T-helper 2 cell treated with Interferon-gamma antibody and Interleukin-4, amounts not matched to agents 100 ng/mL and 5 ng/mL, for 36 hours (primary cell): ENCODE measurements at regions not wholly inside any gene's neighbourhood (a gene's known extent, or its start where the extent isn't known, plus 50 kb on each side); places are given as distances from the start of the nearest gene placed in this dataset.
"Not testable (repeated sequence)": the region's sequence is repeated elsewhere in the genome, so short reads cannot be mapped to it uniquely, and the experiment has no call there.

Source experiments
- intact Hi-C: fragments of 100-400 bp; cut with micrococcal nuclease; formaldehyde crosslinking; loops from one replicate; pipeline ENCODE4 v1.15.1; 2023

DNA sequence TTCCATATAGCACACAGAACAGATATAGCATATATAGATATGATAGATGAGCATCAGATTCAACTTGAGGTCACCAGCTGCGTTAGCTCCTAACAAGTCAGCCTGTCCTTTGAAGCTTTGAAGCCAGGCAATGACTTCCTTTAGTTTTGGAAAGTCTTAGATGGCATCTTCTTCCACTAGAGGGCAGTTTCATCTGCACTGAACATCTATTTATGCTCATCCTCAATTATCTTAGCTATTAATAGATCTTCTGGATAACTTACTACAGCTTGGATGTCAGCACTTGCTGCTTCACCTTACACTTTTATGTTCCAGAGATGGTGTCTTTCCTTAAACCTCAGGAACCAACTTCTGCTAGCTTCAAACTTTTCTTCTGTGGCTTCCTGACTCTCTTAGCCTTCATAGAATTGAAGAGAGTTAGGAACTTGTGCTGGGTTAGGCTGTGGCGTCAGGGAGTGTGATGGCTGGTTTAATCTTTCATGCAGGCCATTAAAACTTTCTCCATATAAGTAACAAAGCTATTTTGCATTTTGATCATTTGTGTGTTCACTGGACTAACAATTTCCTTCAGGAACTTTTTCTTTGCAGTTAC is 1401.4 kb downstream of the EFNA5 start:
- intact Hi-C loops = no loop called here

DNA sequence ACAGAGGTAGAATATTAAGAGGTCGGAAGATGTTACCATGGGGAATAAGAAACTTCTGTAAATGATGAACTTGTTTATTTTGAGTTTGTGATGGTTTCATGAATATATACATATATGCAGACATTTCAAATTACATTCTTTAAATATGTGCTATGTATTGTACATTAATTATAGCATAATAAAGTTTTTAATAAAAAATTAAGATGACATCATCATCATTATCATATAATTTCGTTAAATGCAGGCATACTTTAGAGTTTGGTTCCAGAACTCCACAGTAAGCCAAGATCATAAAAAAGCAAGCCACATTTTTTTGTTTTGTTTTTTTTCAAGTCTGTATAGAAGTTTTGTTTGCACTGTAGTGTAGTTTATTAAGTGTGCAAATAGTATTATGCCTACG is 1403.5 kb downstream of the EFNA5 start:
- intact Hi-C loops = no loop called here

DNA sequence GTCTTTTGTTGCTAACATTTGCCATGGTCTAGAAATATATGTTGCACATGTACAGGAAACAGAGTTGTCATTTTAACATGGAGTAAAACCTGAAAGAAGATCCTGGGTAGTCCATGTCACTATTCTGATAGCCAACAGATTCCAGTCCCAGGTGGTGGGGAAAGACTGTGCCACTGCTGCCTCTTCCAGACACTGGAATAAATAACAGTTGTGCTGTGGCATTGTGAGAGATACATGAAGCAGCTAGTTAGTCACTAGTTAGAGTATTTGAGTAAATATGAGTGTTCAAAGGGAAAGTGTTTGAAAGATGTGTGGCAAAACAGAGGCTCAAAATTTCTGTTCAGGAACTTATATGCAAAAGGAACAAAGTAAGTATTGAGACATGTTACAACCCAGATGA is 1408.3 kb downstream of the EFNA5 start:
- intact Hi-C loops = no loop called here

DNA sequence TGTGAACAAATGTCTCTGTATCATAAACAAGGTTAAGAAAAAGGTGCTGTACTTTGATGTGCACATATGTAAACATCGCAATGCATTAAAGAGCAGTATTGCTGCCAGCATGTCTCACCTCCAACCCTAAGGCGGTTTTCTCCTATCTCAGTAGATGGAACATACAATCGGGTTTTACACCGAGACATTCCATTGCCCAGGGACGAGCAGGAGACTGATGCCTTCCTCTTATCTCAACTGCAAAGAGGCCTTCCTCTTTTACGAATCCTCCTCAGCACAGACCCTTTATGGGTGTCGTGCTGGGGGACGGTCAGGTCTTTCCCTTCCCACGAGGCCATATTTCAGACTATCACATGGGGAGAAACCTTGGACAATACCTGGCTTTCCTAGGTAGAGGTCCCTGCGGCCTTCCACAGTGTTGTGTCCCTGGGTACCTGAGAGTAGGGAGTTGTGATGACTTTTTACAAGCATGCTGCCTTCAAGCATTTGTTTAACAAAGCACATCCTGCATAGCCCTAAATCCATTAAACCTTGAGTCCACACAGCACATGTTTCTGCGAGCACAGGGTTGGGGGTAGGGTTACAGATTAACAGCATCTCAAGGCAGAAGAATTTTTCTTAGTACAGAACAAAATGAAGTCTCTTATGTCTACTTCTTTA is 1411.2 kb downstream of the EFNA5 start:
- intact Hi-C loops = not testable (repeated sequence)

DNA sequence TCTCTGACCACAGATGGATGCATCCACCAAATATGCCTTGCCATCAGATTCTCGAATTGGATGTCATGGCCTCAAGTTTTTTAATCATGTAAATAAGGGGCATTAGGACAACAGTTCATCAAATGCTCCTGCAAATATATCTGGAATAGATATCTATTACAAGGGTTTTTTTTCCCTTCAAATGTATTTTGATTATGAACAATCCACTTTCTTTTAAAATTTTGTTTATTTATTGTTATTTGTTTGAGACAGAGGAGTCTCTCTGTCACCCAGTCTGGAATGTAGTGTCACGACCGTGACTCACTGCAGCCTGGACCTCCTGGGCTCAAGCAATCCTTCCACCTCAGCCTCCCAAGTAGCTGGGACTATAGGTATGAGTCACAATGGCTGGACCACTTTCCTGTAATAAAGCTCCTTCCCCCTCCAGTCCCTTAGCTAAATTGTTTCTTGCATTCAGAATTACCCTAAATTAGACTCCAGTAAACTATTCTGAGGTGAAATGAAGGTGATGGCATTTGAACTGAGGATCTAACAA is 1412.1 kb downstream of the EFNA5 start:
- intact Hi-C loops = no loop called here

DNA sequence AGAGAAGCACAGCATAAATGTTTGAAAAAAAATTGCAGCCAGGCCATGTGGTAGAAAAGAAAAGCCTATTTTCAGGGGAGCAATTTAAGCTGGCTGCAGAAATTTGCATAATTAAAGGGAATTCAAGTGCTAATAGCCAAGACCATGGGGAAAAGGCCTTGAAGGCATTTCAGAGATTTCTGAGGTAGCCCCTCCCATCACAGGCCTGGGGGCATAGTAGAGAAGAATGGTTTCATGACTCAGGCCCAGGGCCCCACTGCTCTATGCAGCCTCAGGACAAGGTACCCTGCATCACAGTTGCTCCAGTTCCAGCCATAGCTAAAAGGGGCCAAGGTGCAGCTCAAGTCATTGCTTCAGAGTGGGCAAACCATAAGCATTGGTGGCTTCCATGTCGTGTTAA is 1416.0 kb downstream of the EFNA5 start:
- intact Hi-C loops = no loop called here

DNA sequence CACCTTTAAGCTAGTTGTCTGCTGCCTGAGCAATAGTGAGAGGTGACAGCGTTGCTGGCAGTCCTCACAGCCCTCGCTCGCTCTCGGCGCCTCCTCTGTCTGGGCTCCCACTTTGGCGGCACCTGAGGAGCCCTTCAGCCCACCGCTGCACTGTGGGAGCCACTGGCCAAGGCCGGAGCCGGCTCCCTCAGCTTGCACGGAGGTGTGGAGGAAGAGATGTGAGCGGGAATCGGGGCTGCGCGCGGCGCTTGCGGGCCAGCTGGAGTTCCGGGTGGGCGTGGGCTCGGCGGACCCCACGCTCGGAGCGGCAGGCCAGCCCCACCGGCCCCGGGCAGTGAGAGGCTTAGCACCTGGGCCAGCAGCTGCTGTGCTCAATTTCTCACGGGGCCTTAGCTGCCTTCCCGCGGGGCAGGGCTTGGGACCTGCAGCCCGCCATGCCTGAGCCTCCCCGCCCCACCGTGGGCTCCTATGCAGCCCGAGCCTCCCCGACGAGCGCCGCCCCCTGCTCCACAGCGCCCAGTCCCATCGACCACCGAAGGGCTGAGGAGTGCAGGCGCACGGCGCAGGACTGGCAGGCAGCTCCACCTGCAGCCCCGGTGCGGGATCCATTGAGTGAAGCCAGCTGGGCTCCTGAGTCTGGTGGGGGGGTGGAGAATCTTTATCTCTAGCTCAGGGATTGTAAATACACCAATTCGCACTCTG is 1424.5 kb downstream of the EFNA5 start:
- intact Hi-C loops = not testable (repeated sequence)

DNA sequence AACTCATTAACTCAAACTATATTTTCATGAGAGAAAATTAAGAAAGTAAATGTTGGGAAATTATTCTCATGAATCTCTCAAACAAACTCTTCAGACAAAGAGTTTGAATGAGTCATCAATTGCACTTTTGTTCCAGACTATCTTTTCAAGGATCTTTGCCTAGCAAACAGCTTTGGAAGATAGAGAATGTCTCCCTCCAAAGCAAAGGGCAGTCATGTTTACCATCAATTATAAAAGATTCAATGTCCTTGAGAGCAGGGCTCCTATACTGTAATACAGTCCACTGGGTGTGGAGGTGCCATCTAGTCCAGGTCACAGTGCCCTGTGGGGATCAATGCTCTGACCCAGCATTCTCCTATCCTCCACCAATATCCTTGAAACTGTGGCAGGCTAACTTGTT is 1429.3 kb downstream of the EFNA5 start:
- intact Hi-C loops = no loop called here

DNA sequence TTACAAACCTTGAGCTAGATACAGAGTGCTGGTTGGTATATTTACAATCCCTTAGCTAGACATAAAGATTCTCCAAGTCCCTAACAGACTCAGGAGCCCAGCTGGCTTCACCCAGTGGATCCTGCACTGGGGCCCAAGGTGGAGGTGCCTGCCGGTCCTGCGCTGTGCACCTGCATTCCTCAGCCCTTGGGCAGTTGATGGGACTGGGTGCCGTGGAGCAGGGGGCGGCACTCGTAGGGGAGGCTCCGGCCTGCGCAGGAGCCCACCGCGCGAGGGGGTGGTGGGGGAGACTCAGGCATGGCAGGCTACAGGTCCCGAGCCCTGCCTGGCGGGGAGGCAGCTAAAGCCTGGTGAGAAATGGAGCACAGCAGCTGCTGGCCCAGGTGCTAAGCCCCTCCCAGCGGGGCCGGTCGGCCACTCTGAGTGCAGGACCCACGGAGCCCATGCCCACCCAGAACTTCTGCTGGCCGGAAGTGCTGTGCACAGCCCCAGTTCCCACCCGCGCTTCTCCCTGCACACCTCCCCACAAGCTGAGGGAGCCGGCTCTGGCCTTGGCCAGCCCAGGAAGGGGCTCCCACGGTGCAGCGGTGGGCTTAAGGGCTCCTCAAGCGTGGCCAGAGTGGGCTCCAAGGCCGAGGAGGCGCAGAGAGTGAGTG is 1464.7 kb downstream of the EFNA5 start:
- intact Hi-C loops = no loop called here

DNA sequence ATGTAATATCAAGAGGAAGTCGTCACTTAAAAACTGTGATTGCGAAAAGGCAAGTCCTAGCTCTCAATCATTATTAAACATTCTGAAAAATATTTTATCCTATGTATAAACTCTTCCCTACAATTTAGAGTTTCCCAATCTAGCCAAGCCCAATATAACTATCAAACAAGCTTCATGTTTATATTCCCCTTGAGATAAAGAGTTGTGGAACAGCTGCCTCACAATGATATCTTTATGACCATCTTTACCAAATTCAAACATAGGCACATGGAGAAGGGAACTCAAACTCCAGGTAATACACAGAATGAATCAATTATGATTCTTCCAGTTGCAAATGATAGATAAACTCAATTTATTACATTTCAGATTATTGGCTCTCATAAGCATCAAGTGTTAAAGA is 1468.7 kb downstream of the EFNA5 start:
- intact Hi-C loops = no loop called here

DNA sequence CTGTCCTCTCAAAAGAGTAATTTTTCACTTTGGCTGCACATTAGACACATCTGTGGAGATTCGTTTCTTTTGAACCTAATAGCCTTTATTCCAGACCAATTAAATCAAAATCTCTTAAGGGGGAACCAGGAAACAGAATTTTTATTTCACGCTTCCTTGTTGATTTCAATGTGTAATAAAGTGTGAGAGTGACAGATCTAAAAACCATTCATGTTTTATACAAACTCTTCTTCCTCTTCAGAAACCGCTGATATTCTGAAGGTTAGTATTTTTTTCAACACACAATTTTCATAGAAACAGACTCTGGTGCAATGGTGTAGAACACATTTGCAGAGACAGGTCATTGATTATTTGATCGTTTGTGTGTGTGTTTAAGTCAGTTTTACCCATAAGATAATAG is 1469.8 kb downstream of the EFNA5 start:
- intact Hi-C loops = no loop called here

DNA sequence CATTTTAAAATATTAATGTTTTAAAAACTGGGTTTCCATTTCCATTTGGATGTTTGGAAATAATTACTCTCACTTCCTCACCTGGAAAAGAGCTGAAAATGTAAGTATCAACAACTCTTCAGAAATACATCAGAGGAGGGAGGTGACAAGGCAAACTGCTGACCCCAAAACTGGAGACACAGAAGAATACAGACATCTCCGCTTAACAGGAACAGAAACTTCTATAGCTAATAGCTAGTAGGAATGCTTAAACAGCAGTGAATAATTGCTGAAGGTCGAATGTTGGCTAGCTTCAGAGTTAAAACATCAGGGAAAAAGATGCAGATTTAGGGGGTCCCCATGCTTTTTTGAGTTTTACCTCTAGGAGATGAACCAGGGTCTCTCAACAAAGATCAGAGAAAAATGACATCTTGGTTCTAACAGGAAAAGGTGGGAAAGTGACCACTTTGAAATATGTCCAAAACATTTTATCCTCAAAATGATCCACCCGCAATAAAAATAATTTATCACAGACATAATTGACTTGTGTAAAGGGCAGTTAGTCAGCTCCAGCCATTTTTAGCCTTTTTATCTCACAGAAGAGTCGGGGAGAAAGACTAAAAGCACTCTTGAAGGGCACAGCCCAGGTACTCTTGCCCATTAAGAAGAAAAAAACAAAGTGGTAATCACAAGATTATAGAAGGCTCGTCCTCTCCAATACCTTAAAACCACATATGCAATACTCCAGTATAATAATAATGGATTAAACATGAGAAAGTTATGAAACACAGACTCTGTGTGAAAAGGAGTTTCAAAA is 1474.9 kb downstream of the EFNA5 start:
- intact Hi-C loops = no loop called here

DNA sequence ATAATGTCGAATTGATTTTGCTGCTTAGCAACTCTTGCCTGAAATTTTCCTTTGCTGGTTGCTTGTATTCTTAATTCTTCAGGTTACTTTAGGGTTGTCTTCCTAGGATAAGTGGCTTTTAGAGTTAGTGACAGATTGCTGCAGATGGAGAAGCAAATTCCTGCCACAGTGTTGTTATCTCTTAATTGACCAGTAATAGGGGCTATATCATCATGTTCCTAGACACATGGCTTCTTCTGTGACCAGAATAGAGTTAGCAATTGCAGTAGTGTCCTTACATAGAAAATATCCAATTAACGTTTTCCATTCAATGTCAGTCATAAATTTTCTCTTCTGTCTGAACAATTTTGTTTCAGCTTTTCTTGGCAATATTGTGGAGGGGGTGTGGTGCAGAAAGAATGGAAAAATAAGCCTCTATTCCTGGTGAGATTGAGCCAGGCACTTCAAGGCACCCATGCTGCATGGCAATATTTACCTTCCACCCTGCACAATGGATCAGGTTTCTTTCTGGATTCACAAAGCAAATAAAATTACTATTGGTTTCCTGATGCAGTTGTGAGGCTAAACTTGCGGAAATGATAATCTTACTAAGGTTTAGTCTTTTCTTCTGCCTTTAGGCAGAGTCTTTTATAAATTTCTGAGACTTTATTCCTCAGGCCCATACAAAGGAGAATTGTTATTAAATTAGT is 1481.5 kb downstream of the EFNA5 start:
- intact Hi-C loops = no loop called here

DNA sequence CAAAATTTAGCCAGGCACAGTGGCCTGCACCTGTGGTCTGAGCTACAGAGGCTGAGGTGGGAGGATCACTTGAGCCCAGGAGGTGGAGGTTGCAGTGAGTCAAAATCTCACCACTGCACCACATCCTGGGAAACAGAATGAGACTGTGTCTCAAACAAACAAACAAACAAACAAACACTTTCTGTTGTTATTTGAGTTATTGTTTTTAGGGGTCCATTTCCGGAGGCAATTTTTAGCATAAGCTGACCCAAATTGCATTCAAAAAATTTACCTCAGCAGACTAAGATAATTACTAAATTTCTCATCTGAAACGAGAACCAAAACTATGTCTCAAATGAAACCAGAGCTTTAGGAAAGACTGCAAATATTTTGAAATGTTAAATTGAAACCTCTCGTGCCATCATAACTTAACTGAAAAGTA is 1485.1 kb downstream of the EFNA5 start:
- intact Hi-C loops = no loop called here

DNA sequence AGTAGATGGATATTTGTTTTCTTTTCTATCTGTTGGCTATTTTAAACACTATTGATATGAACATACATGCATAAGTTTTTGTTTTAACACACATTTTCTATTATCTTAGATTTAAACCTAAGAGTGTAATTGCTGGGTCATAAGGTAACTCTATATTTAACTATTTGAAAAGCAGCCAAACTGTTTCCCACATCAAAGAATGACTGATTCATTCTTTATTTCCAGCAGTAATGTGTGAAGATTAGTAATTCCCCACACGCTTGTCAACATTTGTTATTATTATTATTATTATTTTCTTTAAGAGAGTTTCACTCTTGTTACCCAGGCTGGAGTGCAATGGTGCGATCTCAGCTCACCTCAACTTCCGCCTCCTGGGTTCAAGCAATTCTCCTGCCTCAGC is 1495.8 kb downstream of the EFNA5 start:
- intact Hi-C loops = no loop called here

DNA sequence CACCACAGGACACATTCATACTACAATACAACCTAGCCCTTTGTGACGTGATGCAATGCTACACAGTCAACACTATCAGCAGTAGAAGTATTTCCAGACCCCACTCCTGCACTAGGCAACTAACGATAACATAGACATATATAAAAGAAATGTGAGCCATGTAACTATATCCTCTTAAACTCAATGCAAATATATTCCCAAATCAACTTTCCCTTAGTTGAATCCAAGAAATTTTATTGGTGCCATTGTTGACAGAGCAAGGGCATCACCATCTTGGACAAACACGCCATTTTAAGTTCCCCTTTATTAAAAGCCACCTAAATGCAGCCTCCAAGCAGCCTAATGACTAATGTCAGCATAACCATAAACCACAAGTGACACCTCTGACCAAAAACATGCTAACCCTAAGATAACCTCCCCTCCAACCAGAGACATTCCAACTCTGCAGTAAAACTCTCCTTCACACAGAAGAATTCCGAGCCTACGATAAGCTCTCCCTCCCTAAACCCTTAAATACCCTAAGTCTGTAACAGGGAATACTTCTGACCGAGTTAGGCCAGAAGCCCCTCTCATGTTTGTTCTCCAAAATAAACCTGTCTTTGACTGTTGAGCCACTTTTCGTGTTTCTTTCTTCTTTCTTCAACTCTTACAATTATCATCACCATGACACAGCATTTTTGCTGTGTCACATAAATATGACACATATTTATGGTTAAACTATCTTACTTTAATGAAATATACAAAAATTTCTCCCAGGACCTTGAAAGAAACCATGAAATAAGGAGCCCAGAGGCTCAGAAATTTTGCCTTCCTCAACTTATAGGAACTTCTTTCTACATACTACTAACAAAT is 1497.8 kb downstream of the EFNA5 start:
- intact Hi-C loops = no loop called here

DNA sequence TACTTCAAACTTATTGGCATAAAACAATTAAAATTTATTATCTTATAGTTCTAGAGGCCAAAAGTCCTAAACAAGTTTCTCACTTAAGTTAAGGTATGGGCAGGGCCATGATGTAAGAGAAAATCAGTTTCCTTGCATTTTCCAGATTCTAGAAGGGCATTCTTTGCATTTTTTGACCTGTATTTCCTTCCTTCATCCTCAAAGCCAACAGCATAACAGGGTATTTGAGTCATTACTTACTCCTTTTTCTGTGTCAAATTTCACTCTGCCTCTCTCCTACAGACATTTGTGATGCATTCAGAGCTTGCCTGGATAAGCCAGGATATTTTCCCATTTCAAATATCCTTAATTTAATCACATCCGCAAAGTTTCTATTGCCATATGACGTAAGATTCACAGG is 1499.0 kb downstream of the EFNA5 start:
- intact Hi-C loops = no loop called here

DNA sequence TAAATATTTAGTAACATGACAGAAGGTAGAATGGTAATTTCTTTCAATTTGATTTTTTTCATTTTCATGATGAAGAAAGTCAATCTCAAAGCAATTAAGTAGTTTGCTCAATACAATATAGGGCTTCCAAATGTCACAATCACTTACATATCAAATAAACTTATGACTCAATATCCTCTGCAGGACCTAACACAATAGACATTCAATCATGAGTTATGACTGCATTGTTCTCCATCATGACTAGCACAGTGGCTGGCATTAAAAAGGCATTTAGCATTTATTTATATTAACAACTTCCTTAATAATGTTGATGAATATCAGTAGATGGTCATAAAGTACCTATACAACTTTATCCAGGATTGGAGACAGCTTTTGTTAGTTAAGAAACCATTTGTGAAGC is 1499.6 kb downstream of the EFNA5 start:
- intact Hi-C loops = no loop called here

DNA sequence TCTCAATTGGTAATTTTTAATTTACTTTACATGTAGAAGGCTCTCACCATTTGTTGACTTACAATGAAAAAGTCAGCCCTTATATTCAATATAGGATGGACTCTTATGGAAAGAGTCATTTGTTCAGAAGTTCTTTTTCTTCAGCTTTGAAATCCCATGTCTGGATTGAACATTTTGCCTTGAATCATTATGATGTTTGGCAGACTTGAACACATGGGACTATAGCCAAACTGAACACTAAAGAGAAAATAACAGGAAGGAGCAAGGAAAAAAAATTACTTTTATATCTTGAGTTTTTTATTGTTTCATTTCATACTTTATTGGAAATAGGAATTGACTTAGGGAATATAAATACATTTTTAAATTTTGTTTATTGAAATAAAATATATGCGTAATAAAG is 1503.0 kb downstream of the EFNA5 start:
- intact Hi-C loops = no loop called here

DNA sequence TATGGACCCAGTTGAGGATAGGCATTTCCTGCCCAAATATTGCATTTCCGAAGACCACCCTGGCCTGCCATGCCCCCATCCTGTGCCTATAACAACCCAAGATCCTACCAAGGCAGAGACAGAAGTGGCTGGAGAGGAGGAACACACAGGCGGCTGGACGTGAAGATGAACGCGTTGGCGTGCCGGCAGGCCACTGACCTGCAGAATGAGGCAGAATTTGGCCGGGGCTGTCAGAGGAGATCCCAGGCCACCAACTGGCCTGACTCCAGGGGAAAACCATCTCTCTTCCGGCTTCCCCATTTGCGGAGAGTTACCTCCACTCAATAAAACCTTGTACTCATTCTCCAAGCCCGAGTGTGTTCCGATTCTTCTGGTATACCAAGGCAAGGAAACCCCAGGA is 1507.5 kb downstream of the EFNA5 start:
- intact Hi-C loops = no loop called here
